ENCODE measurements at regions not wholly inside any gene's neighbourhood (a gene's known extent, or its start where the extent isn't known, plus 50 kb on each side); places are given as distances from the start of the nearest gene placed in this dataset.

- Histone ChIP-seq H3K27ac (no peak overlapping the region), H3K36me3 (ENCODE audit: insufficient read depth) (no peaks in the 10 kb centered on the region), H3K4me2 (no peak overlapping the region), H3K4me1 (ENCODE audit: low read depth, poor library complexity, severe bottlenecking) (no peaks in the 10 kb centered on the region), H4K20me1 (ENCODE audit: insufficient read depth) (no peaks in the 10 kb centered on the region), H3K4me3 (IDR thresholded peaks at IDR 0.05; ENCODE audit: insufficient read depth, low read depth, low read length) (no peak overlapping the region), H3K27me3 (ENCODE audit: insufficient read depth, low read depth) (no peaks in the 10 kb centered on the region), H3K79me2 (ENCODE audit: insufficient read depth, low read depth) (no peaks in the 10 kb centered on the region), H3K9ac (no peak overlapping the region), H2AFZ (ENCODE audit: low read depth) (no peak overlapping the region)
- no peak for TF ChIP-seq CTCF (conservative IDR thresholded peaks at IDR 0.05; ENCODE audit: low read depth, low read length)
These were observed 379.2 kb upstream of the SPAG17 start for GRCh38 chr1:118563981-118564951.

GRCh38 chr1:118558933-118559332 is 373.9 kb upstream of the SPAG17 start:
- Histone ChIP-seq H3K36me3 (ENCODE audit: insufficient read depth) (no peaks in the 10 kb centered on the region), H3K4me1 (ENCODE audit: low read depth, poor library complexity, severe bottlenecking) (no peaks in the 10 kb centered on the region), H3K79me2 (ENCODE audit: insufficient read depth, low read depth) (no peaks in the 10 kb centered on the region), H3K27me3 (ENCODE audit: insufficient read depth, low read depth) (no peaks in the 10 kb centered on the region), H3K4me3 (IDR thresholded peaks at IDR 0.05; ENCODE audit: insufficient read depth, low read depth, low read length) (no peak overlapping the region), H4K20me1 (ENCODE audit: insufficient read depth) (no peaks in the 10 kb centered on the region), H3K9ac (no peak overlapping the region), H2AFZ (ENCODE audit: low read depth) (no peak overlapping the region), H3K4me2 (no peak overlapping the region), H3K27ac (no peak overlapping the region)
- TF ChIP-seq CTCF (conservative IDR thresholded peaks at IDR 0.05; ENCODE audit: low read depth, low read length): no peak

GRCh38 chr1:118556936-118557335 is 371.9 kb upstream of the SPAG17 start:
- Histone ChIP-seq H3K4me2 (no peak overlapping the region), H3K36me3 (ENCODE audit: insufficient read depth) (no peaks in the 10 kb centered on the region), H3K27me3 (ENCODE audit: insufficient read depth, low read depth) (no peaks in the 10 kb centered on the region), H2AFZ (ENCODE audit: low read depth) (no peak overlapping the region), H3K79me2 (ENCODE audit: insufficient read depth, low read depth) (no peaks in the 10 kb centered on the region), H3K4me1 (ENCODE audit: low read depth, poor library complexity, severe bottlenecking) (no peaks in the 10 kb centered on the region), H4K20me1 (ENCODE audit: insufficient read depth) (no peaks in the 10 kb centered on the region), H3K4me3 (IDR thresholded peaks at IDR 0.05; ENCODE audit: insufficient read depth, low read depth, low read length) (no peak overlapping the region), H3K9ac (no peak overlapping the region), H3K27ac (no peak overlapping the region)
- TF ChIP-seq CTCF (conservative IDR thresholded peaks at IDR 0.05; ENCODE audit: low read depth, low read length): no peak

GRCh38 chr1:118555638-118556037 is 370.6 kb upstream of the SPAG17 start:
- Histone ChIP-seq H2AFZ (ENCODE audit: low read depth) (no peak overlapping the region), H3K4me3 (IDR thresholded peaks at IDR 0.05; ENCODE audit: insufficient read depth, low read depth, low read length) (no peak overlapping the region), H3K36me3 (ENCODE audit: insufficient read depth) (no peaks in the 10 kb centered on the region), H3K4me2 (no peak overlapping the region), H3K27ac (no peak overlapping the region), H3K4me1 (ENCODE audit: low read depth, poor library complexity, severe bottlenecking) (no peaks in the 10 kb centered on the region), H4K20me1 (ENCODE audit: insufficient read depth) (no peaks in the 10 kb centered on the region), H3K27me3 (ENCODE audit: insufficient read depth, low read depth) (no peaks in the 10 kb centered on the region), H3K9ac (no peak overlapping the region), H3K79me2 (ENCODE audit: insufficient read depth, low read depth) (no peaks in the 10 kb centered on the region)
- TF ChIP-seq CTCF (conservative IDR thresholded peaks at IDR 0.05; ENCODE audit: low read depth, low read length): no peak
